PC-9 (cell line): ENCODE measurements at regions not wholly inside any gene's neighbourhood (a gene's known extent, or its start where the extent isn't known, plus 50 kb on each side); places are given as distances from the start of the nearest gene placed in this dataset.

Experiments used
- CTCF ChIP-seq: fragments of 200-600 bp; sonication (generic); conservative IDR thresholded peaks from 2 replicates; pipeline ENCODE4 v1.6.1; 2017; ENCODE audit warnings: mixed run types, antibody characterized with exemption, mild to moderate bottlenecking, moderate library complexity
- EZH2 ChIP-seq: fragments of 200-600 bp; sonication (generic); IDR thresholded peaks from 2 replicates; pipeline ENCODE4 v1.8.0; 2017; ENCODE audit warnings: antibody characterized with exemption, low read depth

- TF ChIP-seq CTCF (no peak), EZH2 (no peak)
Observed at GRCh38 chr3:103617961-103618360, 1183.1 kb downstream of the ZPLD1 start.
